HepG2 (cell line): ENCODE measurements at regions not wholly inside any gene's neighbourhood (a gene's known extent, or its start where the extent isn't known, plus 50 kb on each side); places are given as distances from the start of the nearest gene placed in this dataset.
A peak's percentile ranks its signal among the peaks of the same experiment; 100 is the strongest.

Experiments
- AGO2 ChIP-seq: fragments of 200-400 bp; formaldehyde crosslinking; optimal IDR thresholded peaks from 2 replicates; pipeline ENCODE3; 2017; ENCODE audit warnings: mild to moderate bottlenecking, low read depth, low read length, moderate library complexity
- FOXO1 ChIP-seq: sonication (generic); formaldehyde crosslinking; IDR thresholded peaks from 2 replicates; pipeline ENCODE4 v1.4.0; 2020; ENCODE audit warnings: missing genetic modification reagents
- HDAC1 ChIP-seq: sonication (generic); formaldehyde crosslinking; IDR thresholded peaks from 2 replicates; pipeline ENCODE4 v1.5.1; 2020; ENCODE audit warnings: mild to moderate bottlenecking, missing genetic modification reagents
- MAZ ChIP-seq, 2 experiments: sonication (generic) in 1 of 2; formaldehyde crosslinking in 1 of 2; IDR thresholded peaks; 2 replicates each; pipeline versions ENCODE4 v1.5.0 to v1.6.1; 2012 to 2020; ENCODE audit warnings: low read depth in 2 of 2, mild to moderate bottlenecking in 2 of 2, borderline replicate concordance in 1 of 2, improper control_type of control experiment in 1 of 2, low read length in 1 of 2, missing genetic modification reagents in 1 of 2, moderate library complexity in 1 of 2
- MED1 ChIP-seq: sonication (generic); formaldehyde crosslinking; IDR thresholded peaks from 2 replicates; pipeline ENCODE4 v1.4.0; 2020; ENCODE audit warnings: missing genetic modification reagents
- NFE2L1 ChIP-seq: sonication (generic); formaldehyde crosslinking; IDR thresholded peaks from 2 replicates; pipeline ENCODE4 v1.4.0; 2020; ENCODE audit warnings: missing genetic modification reagents, mild to moderate bottlenecking, borderline replicate concordance
- PITX1 ChIP-seq: sonication (generic); formaldehyde crosslinking; IDR thresholded peaks from 2 replicates; pipeline ENCODE4 v1.5.1; 2020; ENCODE audit warnings: mild to moderate bottlenecking, missing genetic modification reagents
- TOPORS ChIP-seq: sonication (generic); formaldehyde crosslinking; IDR thresholded peaks from 2 replicates; pipeline ENCODE4 v1.8.0; 2023; ENCODE audit warnings: mild to moderate bottlenecking, missing genetic modification reagents
- XBP1 ChIP-seq: sonication (generic); formaldehyde crosslinking; IDR thresholded peaks from 2 replicates; pipeline ENCODE4 v1.5.0; 2020; ENCODE audit warnings: missing genetic modification reagents
- ZNF746 ChIP-seq: sonication (generic); formaldehyde crosslinking; IDR thresholded peaks from 2 replicates; pipeline ENCODE4 v1.8.0; 2022; ENCODE audit warnings: mild to moderate bottlenecking, missing genetic modification reagents
- ZNF775 ChIP-seq: sonication (generic); formaldehyde crosslinking; IDR thresholded peaks from 2 replicates; pipeline ENCODE4 v1.4.0; 2020; ENCODE audit warnings: missing genetic modification reagents, mild to moderate bottlenecking, moderate library complexity, borderline replicate concordance
- ZNF776 ChIP-seq: sonication (generic); formaldehyde crosslinking; IDR thresholded peaks from 2 replicates; pipeline ENCODE4 v1.4.0; 2020; ENCODE audit warnings: mild to moderate bottlenecking, missing genetic modification reagents
- TF ChIP-seq, protein P1 (sequence below): sonication (generic); formaldehyde crosslinking; IDR thresholded peaks from 2 replicates; pipeline ENCODE4 v1.5.0; 2020; ENCODE audit warnings: mild to moderate bottlenecking, missing genetic modification reagents
- TF ChIP-seq, protein P2 (sequence below): sonication (generic); formaldehyde crosslinking; IDR thresholded peaks from 2 replicates; pipeline ENCODE4 v1.4.0; 2020; ENCODE audit warnings: missing genetic modification reagents, low read depth, mild to moderate bottlenecking, borderline replicate concordance
- TF ChIP-seq, protein P3 (sequence below): sonication (generic); IDR thresholded peaks from 2 replicates; pipeline ENCODE4 v1.6.1; 2016; ENCODE audit warnings: low read depth, borderline replicate concordance

DNA sequence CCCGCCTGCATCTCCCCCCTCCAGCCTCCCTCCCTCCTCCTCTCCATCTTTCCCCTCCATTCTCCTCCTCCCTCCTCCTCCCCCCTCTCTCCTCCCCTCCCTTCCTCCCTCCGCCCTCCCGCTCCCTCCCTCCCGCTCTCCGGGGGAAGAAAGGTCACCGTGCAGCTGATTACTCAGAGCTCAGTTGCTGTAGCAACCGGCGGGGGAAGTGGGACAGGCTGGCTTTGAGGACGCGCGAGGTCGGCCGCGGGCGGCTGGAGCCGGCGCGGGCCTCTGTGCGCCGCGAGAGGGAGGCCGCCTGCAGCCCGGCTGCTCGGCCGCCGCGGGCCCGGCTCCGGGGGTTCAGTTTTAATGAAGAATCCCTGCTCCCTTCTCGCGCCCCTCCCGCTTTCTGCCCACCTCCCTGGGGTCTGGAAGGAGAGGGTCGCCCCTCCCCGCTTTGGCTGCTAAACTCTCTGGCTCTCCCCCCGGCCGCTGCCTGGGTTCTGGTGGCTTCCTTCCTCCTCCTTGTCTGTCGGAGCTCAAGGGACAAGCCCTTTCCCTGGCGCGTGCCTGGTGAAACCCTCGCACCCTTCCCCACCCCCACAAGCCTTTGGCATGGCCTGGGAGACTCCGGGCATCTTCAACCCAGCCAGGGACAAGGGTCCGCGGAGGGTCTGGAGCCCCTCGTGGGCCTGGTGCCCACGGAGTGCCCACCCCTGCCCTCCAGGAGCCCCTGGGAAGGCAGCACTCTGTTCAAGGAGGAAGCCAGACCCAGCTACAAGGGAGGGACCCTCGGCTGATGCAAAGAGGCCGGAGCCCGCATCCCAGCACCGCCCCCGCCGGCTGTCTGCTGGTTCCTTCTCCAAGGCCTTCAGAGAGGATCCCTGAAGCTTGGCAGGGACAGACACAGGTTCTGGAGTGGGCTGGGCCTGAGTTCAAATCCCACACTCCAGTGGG is 160.3 kb downstream of the C9orf50 start (continued):
- TF ChIP-seq, protein P1, sequence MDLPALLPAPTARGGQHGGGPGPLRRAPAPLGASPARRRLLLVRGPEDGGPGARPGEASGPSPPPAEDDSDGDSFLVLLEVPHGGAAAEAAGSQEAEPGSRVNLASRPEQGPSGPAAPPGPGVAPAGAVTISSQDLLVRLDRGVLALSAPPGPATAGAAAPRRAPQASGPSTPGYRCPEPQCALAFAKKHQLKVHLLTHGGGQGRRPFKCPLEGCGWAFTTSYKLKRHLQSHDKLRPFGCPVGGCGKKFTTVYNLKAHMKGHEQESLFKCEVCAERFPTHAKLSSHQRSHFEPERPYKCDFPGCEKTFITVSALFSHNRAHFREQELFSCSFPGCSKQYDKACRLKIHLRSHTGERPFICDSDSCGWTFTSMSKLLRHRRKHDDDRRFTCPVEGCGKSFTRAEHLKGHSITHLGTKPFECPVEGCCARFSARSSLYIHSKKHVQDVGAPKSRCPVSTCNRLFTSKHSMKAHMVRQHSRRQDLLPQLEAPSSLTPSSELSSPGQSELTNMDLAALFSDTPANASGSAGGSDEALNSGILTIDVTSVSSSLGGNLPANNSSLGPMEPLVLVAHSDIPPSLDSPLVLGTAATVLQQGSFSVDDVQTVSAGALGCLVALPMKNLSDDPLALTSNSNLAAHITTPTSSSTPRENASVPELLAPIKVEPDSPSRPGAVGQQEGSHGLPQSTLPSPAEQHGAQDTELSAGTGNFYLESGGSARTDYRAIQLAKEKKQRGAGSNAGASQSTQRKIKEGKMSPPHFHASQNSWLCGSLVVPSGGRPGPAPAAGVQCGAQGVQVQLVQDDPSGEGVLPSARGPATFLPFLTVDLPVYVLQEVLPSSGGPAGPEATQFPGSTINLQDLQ (CRISPR knock-in tag), result no peak
- TF ChIP-seq TOPORS (CRISPR knock-in tag), result peak; percentile 63; the same call in 1 of the 2 replicates
- TF ChIP-seq, protein P2, sequence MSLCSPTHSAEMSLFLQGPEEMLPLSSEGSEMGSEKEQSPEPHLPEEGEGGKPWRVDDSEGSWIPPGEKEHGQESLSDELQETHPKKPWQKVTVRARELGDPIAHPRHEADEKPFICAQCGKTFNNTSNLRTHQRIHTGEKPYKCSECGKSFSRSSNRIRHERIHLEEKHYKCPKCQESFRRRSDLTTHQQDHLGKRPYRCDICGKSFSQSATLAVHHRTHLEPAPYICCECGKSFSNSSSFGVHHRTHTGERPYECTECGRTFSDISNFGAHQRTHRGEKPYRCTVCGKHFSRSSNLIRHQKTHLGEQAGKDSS, result 0 out of 2 replicates have a peak, but pooled peaks have one; percentile 21
- TF ChIP-seq MED1 (CRISPR knock-in tag), result 0 out of 2 replicates have a peak, but pooled peaks have one; percentile 49
- TF ChIP-seq XBP1 (CRISPR knock-in tag), result no peak
- TF ChIP-seq, protein P3, sequence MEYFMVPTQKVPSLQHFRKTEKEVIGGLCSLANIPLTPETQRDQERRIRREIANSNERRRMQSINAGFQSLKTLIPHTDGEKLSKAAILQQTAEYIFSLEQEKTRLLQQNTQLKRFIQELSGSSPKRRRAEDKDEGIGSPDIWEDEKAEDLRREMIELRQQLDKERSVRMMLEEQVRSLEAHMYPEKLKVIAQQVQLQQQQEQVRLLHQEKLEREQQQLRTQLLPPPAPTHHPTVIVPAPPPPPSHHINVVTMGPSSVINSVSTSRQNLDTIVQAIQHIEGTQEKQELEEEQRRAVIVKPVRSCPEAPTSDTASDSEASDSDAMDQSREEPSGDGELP, result peak; percentile 96
- TF ChIP-seq AGO2, result peak; percentile 79
- TF ChIP-seq ZNF746, result peak; percentile 98
- peak; percentile 60 for TF ChIP-seq HDAC1 (CRISPR knock-in tag)
- no peak for TF ChIP-seq ZNF776 (CRISPR knock-in tag)
- TF ChIP-seq PITX1 (CRISPR knock-in tag), result peak; percentile 23; the same call in 1 of the 2 replicates
- TF ChIP-seq NFE2L1 (CRISPR knock-in tag), result peak; percentile 36; the same call in 1 of the 2 replicates
- 0 out of 2 replicates have a peak, but pooled peaks have one; percentile 44 for TF ChIP-seq ZNF775 (CRISPR knock-in tag)
- TF ChIP-seq MAZ (IDR thresholded peaks at IDR 0.05; ENCODE audit: borderline replicate concordance, low read depth, low read length), result peak; percentile 99
- peak; percentile 89 for TF ChIP-seq MAZ (CRISPR knock-in tag; IDR thresholded peaks at IDR 0.05; ENCODE audit: low read depth)
- TF ChIP-seq FOXO1 (CRISPR knock-in tag), result no peak
- TF ChIP-seq, all 625 proteins: peak for 81
